ENCODE measurements at regions not wholly inside any gene's neighbourhood (a gene's known extent, or its start where the extent isn't known, plus 50 kb on each side); places are given as distances from the start of the nearest gene placed in this dataset.
"Not testable (repeated sequence)": the region's sequence is repeated elsewhere in the genome, so short reads cannot be mapped to it uniquely, and the experiment has no call there.

GRCh38 chr6:81515562-81516453 lies 236.7 kb downstream of the TENT5A start:
- no peak overlapping the region for H3K27ac Mint-ChIP-seq
- H3K36me3 Mint-ChIP-seq: no peaks in the 10 kb centered on the region
- no peaks in the 10 kb centered on the region for H3K27me3 Mint-ChIP-seq
- no peak for TF ChIP-seq CTCF (conservative IDR thresholded peaks at IDR 0.05)
- H3K4me3 Mint-ChIP-seq: no peak overlapping the region
- no peaks in the 10 kb centered on the region for H3K9me3 Mint-ChIP-seq
- DNase-seq (ENCODE audit: extremely low spot score, unreplicated experiment): no peak
- H3K4me1 Mint-ChIP-seq (ENCODE audit: unreplicated experiment): no peaks in the 10 kb centered on the region

GRCh38 chr6:81514195-81514594 lies 238.3 kb downstream of the TENT5A start:
- not testable (repeated sequence) for H3K36me3 Mint-ChIP-seq; H3K27me3 Mint-ChIP-seq; H3K27ac Mint-ChIP-seq; H3K4me1 Mint-ChIP-seq (ENCODE audit: unreplicated experiment); H3K4me3 Mint-ChIP-seq; DNase-seq (ENCODE audit: extremely low spot score, unreplicated experiment); H3K9me3 Mint-ChIP-seq

GRCh38 chr6:81511423-81511822 lies 241.1 kb downstream of the TENT5A start:
- no peak for TF ChIP-seq CTCF (conservative IDR thresholded peaks at IDR 0.05)
- peaks cover 4% of the 10 kb centered on the region for H3K36me3 Mint-ChIP-seq
- H3K4me3 Mint-ChIP-seq: no peak overlapping the region
- no peak for DNase-seq (ENCODE audit: extremely low spot score, unreplicated experiment)
- H3K9me3 Mint-ChIP-seq: no peaks in the 10 kb centered on the region
- no peaks in the 10 kb centered on the region for H3K27me3 Mint-ChIP-seq
- H3K4me1 Mint-ChIP-seq (ENCODE audit: unreplicated experiment): no peaks in the 10 kb centered on the region
- H3K27ac Mint-ChIP-seq: no peak overlapping the region

- H3K4me1 Mint-ChIP-seq (ENCODE audit: unreplicated experiment): no peaks in the 10 kb centered on the region
These were observed 256.5 kb downstream of the TENT5A start for GRCh38 chr6:81495999-81496398.

GRCh38 chr6:81491454-81492101 lies 260.9 kb downstream of the TENT5A start:
- no peaks in the 10 kb centered on the region for H3K4me1 Mint-ChIP-seq (ENCODE audit: unreplicated experiment)
- H3K27me3 Mint-ChIP-seq: no peaks in the 10 kb centered on the region
- no peak overlapping the region for H3K4me3 Mint-ChIP-seq
- TF ChIP-seq CTCF (conservative IDR thresholded peaks at IDR 0.05): no peak
- no peak overlapping the region for H3K27ac Mint-ChIP-seq
- DNase-seq (ENCODE audit: extremely low spot score, unreplicated experiment): no peak
- H3K36me3 Mint-ChIP-seq: no peaks in the 10 kb centered on the region
- no peaks in the 10 kb centered on the region for H3K9me3 Mint-ChIP-seq

More at GRCh38 chr6:81495999-81496398, 256.5 kb downstream of the TENT5A start:
- H3K36me3 Mint-ChIP-seq: no peaks in the 10 kb centered on the region
- no peak overlapping the region for H3K4me3 Mint-ChIP-seq
- no peak for DNase-seq (ENCODE audit: extremely low spot score, unreplicated experiment)
- no peaks in the 10 kb centered on the region for H3K9me3 Mint-ChIP-seq
- no peak for TF ChIP-seq CTCF (conservative IDR thresholded peaks at IDR 0.05)
- H3K27ac Mint-ChIP-seq: no peak overlapping the region
- H3K27me3 Mint-ChIP-seq: no peaks in the 10 kb centered on the region

GRCh38 chr6:81487489-81487888 lies 265.0 kb downstream of the TENT5A start:
- Mint-ChIP-seq H3K4me3 (no peak overlapping the region), H3K27ac (no peak overlapping the region)
- DNase-seq (ENCODE audit: extremely low spot score, unreplicated experiment): no peak

More at GRCh38 chr6:81487489-81487888, 265.0 kb downstream of the TENT5A start:
- H3K4me1 Mint-ChIP-seq (ENCODE audit: unreplicated experiment): no peaks in the 10 kb centered on the region
- H3K27me3 Mint-ChIP-seq: no peaks in the 10 kb centered on the region
- H3K9me3 Mint-ChIP-seq: no peaks in the 10 kb centered on the region
- no peaks in the 10 kb centered on the region for H3K36me3 Mint-ChIP-seq
- no peak for TF ChIP-seq CTCF (conservative IDR thresholded peaks at IDR 0.05)
